ENCODE measurements at regions not wholly inside any gene's neighbourhood (a gene's known extent, or its start where the extent isn't known, plus 50 kb on each side); places are given as distances from the start of the nearest gene placed in this dataset.

DNA sequence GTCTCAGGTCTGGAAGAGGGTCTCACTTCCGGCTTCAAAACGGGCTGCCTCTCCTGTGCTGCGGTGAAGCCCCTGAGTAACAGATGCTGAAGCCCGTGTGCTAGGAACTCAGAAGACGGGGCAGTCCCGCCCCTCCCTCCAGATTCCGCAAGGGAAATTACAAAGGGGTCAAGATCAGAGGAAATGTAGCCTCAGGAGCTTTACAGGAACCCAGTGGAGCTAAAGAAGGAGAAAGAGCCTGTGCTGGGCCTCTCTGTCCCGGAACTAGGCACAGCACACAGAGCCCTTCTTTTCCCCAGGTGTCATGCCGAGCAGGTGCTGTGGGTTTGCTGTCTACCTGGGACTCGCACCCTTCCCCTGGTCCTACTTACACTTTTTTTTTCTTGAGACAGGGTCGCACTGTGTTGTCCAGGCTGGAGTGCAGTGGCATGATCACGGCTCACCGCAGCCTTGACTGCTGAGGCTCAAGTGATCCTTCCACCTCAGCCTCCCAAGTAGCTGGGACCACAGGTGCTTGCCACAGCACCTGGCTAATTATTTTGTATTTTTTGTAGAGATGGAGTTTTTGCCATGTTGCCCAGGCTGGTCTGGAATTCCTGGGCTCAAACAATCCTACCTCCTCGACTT lies 72.7 kb upstream of the MAP4K4 start:
- no peaks in the 10 kb centered on the region for H3K36me3 Mint-ChIP-seq (ENCODE audit: unreplicated experiment)
- no peak for DNase-seq (ENCODE audit: extremely low spot score, unreplicated experiment)
- TF ChIP-seq, protein P1, sequence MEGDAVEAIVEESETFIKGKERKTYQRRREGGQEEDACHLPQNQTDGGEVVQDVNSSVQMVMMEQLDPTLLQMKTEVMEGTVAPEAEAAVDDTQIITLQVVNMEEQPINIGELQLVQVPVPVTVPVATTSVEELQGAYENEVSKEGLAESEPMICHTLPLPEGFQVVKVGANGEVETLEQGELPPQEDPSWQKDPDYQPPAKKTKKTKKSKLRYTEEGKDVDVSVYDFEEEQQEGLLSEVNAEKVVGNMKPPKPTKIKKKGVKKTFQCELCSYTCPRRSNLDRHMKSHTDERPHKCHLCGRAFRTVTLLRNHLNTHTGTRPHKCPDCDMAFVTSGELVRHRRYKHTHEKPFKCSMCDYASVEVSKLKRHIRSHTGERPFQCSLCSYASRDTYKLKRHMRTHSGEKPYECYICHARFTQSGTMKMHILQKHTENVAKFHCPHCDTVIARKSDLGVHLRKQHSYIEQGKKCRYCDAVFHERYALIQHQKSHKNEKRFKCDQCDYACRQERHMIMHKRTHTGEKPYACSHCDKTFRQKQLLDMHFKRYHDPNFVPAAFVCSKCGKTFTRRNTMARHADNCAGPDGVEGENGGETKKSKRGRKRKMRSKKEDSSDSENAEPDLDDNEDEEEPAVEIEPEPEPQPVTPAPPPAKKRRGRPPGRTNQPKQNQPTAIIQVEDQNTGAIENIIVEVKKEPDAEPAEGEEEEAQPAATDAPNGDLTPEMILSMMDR (IDR thresholded peaks at IDR 0.05), result no peak
- H3K4me3 Mint-ChIP-seq (ENCODE audit: unreplicated experiment), result no peak overlapping the region
- H3K9me3 Mint-ChIP-seq (ENCODE audit: unreplicated experiment), result no peaks in the 10 kb centered on the region
- H3K27ac Mint-ChIP-seq (ENCODE audit: unreplicated experiment), result no peak overlapping the region
- H3K4me1 Mint-ChIP-seq (ENCODE audit: unreplicated experiment), result no peaks in the 10 kb centered on the region
- H3K27me3 Mint-ChIP-seq (ENCODE audit: unreplicated experiment), result peaks cover 16% of the 10 kb centered on the region

- H3K4me1 Mint-ChIP-seq (ENCODE audit: unreplicated experiment), result peaks cover under 1% of the 10 kb centered on the region
- DNase-seq (ENCODE audit: extremely low spot score, unreplicated experiment), result no peak
- H3K9me3 Mint-ChIP-seq (ENCODE audit: unreplicated experiment), result no peaks in the 10 kb centered on the region
- H3K27me3 Mint-ChIP-seq (ENCODE audit: unreplicated experiment), result peaks cover 16% of the 10 kb centered on the region
- H3K36me3 Mint-ChIP-seq (ENCODE audit: unreplicated experiment), result no peaks in the 10 kb centered on the region
- no peak overlapping the region for H3K4me3 Mint-ChIP-seq (ENCODE audit: unreplicated experiment)
- no peak overlapping the region for H3K27ac Mint-ChIP-seq (ENCODE audit: unreplicated experiment)
- TF ChIP-seq, protein P1 (IDR thresholded peaks at IDR 0.05), result no peak
Observed at GRCh38 chr2:101623031-101623521, 74.4 kb upstream of the MAP4K4 start.

DNA sequence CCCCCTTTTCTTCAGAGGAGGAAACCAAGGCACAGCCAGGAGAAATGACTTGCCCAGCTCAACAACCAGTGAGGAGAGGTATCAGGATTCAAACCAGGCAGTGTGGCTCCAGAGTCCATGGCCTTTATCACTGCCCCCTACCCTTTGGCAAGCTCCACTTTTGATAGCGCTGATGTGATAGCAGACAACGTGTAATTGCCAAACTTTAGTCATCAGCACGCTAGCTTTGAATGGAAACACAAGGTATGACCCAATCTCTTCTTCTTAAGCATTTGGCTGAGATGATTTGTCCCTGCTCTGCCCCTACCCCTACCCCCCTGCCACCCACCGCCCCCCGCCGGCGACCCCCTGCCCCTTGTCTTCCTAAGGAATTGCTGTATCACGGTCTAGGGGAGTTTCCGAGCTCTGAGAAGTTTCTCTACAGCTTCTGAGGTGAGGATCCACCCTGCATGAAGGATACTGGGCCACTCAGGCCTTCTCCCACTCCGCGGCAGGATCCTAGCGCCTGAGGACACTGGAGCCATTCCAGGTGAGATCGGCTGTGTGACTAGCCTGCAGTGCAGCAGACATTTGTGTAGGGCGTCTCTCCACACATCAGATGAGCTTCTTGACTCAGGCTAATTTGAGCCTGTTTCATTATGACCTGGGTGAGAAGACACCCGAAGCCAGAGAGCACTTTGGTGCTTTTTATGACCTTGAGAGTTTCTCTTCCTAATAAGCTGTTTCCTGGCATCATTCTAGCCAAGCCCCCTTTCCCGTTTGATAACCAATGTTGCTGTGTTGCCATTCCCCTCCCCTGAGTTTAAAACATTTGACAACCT lies 75.1 kb upstream of the MAP4K4 start:
- H3K9me3 Mint-ChIP-seq (ENCODE audit: unreplicated experiment), result no peaks in the 10 kb centered on the region
- H3K36me3 Mint-ChIP-seq (ENCODE audit: unreplicated experiment), result no peaks in the 10 kb centered on the region
- H3K27ac Mint-ChIP-seq (ENCODE audit: unreplicated experiment), result no peak overlapping the region
- peaks cover 7% of the 10 kb centered on the region for H3K4me1 Mint-ChIP-seq (ENCODE audit: unreplicated experiment)
- peaks cover 16% of the 10 kb centered on the region for H3K27me3 Mint-ChIP-seq (ENCODE audit: unreplicated experiment)
- TF ChIP-seq, protein P1 (IDR thresholded peaks at IDR 0.05), result no peak
- no peak overlapping the region for H3K4me3 Mint-ChIP-seq (ENCODE audit: unreplicated experiment)
- no peak for DNase-seq (ENCODE audit: extremely low spot score, unreplicated experiment)

DNA sequence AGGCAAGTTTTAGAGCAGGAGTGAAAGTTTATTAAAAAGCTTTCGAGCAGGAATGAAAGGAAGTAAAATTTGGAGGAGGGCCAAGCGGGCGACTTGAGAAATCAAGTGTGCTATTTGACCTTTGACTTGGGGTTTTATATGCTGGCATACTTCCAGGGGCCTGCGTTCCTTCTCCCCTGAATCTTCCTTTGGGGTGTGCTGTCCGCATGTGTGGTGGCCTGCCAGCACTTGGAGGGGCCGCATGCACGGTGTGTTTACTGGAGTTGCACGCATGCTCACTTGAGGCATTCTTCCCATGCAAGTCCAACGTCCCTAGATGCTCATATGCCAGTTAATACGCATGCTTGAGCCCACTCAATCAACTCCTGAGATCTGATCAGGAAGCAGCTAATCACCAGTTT lies 78.3 kb upstream of the MAP4K4 start:
- Mint-ChIP-seq H3K4me3 (ENCODE audit: unreplicated experiment) (no peak overlapping the region), H3K27ac (ENCODE audit: unreplicated experiment) (no peak overlapping the region), H3K4me1 (ENCODE audit: unreplicated experiment) (peaks cover 19% of the 10 kb centered on the region), H3K27me3 (ENCODE audit: unreplicated experiment) (peaks cover 11% of the 10 kb centered on the region), H3K36me3 (ENCODE audit: unreplicated experiment) (no peaks in the 10 kb centered on the region), H3K9me3 (ENCODE audit: unreplicated experiment) (no peaks in the 10 kb centered on the region)
- DNase-seq (ENCODE audit: extremely low spot score, unreplicated experiment), result no peak
- TF ChIP-seq, protein P1 (IDR thresholded peaks at IDR 0.05), result no peak

- H3K4me3 Mint-ChIP-seq (ENCODE audit: unreplicated experiment), result no peak overlapping the region
- peaks cover 4% of the 10 kb centered on the region for H3K27me3 Mint-ChIP-seq (ENCODE audit: unreplicated experiment)
- no peak for DNase-seq (ENCODE audit: extremely low spot score, unreplicated experiment)
- TF ChIP-seq, protein P1 (IDR thresholded peaks at IDR 0.05), result no peak
- peaks cover 19% of the 10 kb centered on the region for H3K4me1 Mint-ChIP-seq (ENCODE audit: unreplicated experiment)
- no peaks in the 10 kb centered on the region for H3K36me3 Mint-ChIP-seq (ENCODE audit: unreplicated experiment)
- H3K9me3 Mint-ChIP-seq (ENCODE audit: unreplicated experiment), result no peaks in the 10 kb centered on the region
- H3K27ac Mint-ChIP-seq (ENCODE audit: unreplicated experiment), result no peak overlapping the region
Observed at GRCh38 chr2:101617796-101618195, 79.7 kb upstream of the MAP4K4 start.
